GM23338 (cell line): ENCODE measurements at regions not wholly inside any gene's neighbourhood (a gene's known extent, or its start where the extent isn't known, plus 50 kb on each side); places are given as distances from the start of the nearest gene placed in this dataset.

Experiments
- ATAC-seq: fragments of 200-7000 bp; cut with Tn5 transposase; 3 replicates; pipeline ENCODE4 v1.9.1; 2020
- DNase-seq: peaks from one replicate; pipeline ENCODE4 v3.0.0-alpha.2; 2015; ENCODE audit warnings: low spot score
- H2AFZ ChIP-seq: fragments of 200-600 bp; sonication (generic); 2 replicates; pipeline ENCODE4 v1.8.0; 2016; ENCODE audit warnings: antibody characterized with exemption, mild to moderate bottlenecking, moderate library complexity
- H3F3A ChIP-seq: fragments of 200-600 bp; sonication (generic); replicated peaks from 2 replicates; pipeline ENCODE4 v1.8.0; 2017; ENCODE audit warnings: antibody characterized with exemption, mixed run types, low read depth
- H3K27ac ChIP-seq: fragments of 200-600 bp; sonication (generic); 2 replicates; pipeline ENCODE4 v1.6.1; 2016; ENCODE audit warnings: low read depth
- H3K27me3 ChIP-seq: fragments of 200-600 bp; sonication (generic); 2 replicates; pipeline ENCODE4 v1.8.0; 2016; ENCODE audit warnings: mild to moderate bottlenecking, mixed run types, moderate library complexity; ENCODE audit not compliant: insufficient read depth
- H3K36me3 ChIP-seq: fragments of 200-600 bp; sonication (generic); 2 replicates; pipeline ENCODE4 v1.8.0; 2016; ENCODE audit warnings: mild to moderate bottlenecking; ENCODE audit not compliant: insufficient read depth
- H3K4me1 ChIP-seq: fragments of 200-600 bp; sonication (generic); 2 replicates; pipeline ENCODE4 v1.8.0; 2016; ENCODE audit warnings: mild to moderate bottlenecking, moderate library complexity; ENCODE audit not compliant: insufficient read depth
- H3K4me2 ChIP-seq: fragments of 200-600 bp; sonication (generic); 2 replicates; pipeline ENCODE4 v1.7.1; 2017; ENCODE audit warnings: mixed run types
- H3K4me3 ChIP-seq: fragments of 200-600 bp; sonication (generic); 2 replicates; pipeline ENCODE4 v1.6.1; 2016; ENCODE audit warnings: mixed run types
- H3K79me2 ChIP-seq: fragments of 200-600 bp; sonication (generic); replicated peaks from 2 replicates; pipeline ENCODE4 v1.8.0; 2017; ENCODE audit warnings: mild to moderate bottlenecking; ENCODE audit not compliant: insufficient read depth
- H3K9me2 ChIP-seq: fragments of 200-600 bp; sonication (generic); 2 replicates; pipeline ENCODE4 v1.8.0; 2017; ENCODE audit not compliant: insufficient read depth
- H4K20me1 ChIP-seq: fragments of 200-600 bp; sonication (generic); replicated peaks from 2 replicates; pipeline ENCODE4 v1.8.0; 2017; ENCODE audit warnings: mild to moderate bottlenecking; ENCODE audit not compliant: insufficient read depth
- H3K27ac Mint-ChIP-seq: 2 replicates; pipeline ENCODE4 v1.8.0; 2020; ENCODE audit warnings: inconsistent platforms, mild to moderate bottlenecking, moderate library complexity, mixed read lengths
- H3K27me3 Mint-ChIP-seq: 3 replicates; pipeline ENCODE4 v1.8.0; 2022; ENCODE audit warnings: low read depth, mild to moderate bottlenecking, moderate library complexity, mixed read lengths, inconsistent platforms; ENCODE audit not compliant: insufficient read depth, poor library complexity
- H3K36me3 Mint-ChIP-seq: 3 replicates; pipeline ENCODE4 v1.8.0; 2021; ENCODE audit warnings: low read depth, mild to moderate bottlenecking, inconsistent platforms, moderate library complexity, mixed read lengths
- H3K4me1 Mint-ChIP-seq: 3 replicates; pipeline ENCODE4 v1.8.0; 2020; ENCODE audit warnings: mild to moderate bottlenecking, inconsistent platforms, mixed read lengths
- H3K4me3 Mint-ChIP-seq: 3 replicates; pipeline ENCODE4 v1.8.0; 2021; ENCODE audit warnings: moderate library complexity, mild to moderate bottlenecking, inconsistent platforms, mixed read lengths
- H3K9me3 Mint-ChIP-seq: 3 replicates; pipeline ENCODE4 v1.8.0; 2020; ENCODE audit warnings: moderate library complexity, mild to moderate bottlenecking, inconsistent platforms, mixed read lengths
- CREB1 ChIP-seq: fragments of 250-450 bp; sonication (Bioruptor Pico); IDR thresholded peaks from 2 replicates; pipeline ENCODE4 v1.5.0; 2020; ENCODE audit warnings: low read depth, mild to moderate bottlenecking, moderate library complexity
- CTCF ChIP-seq, 2 experiments: fragments of 200-600 bp in 1 of 2; sonication (generic) in 1 of 2; conservative IDR thresholded peaks; 2 replicates each; pipeline versions ENCODE4 v1.5.1 to v1.6.1; 2016 to 2017; ENCODE audit warnings: antibody characterized with exemption in 2 of 2, low read depth in 2 of 2, mild to moderate bottlenecking in 2 of 2, moderate library complexity in 1 of 2
- ETS1 ChIP-seq: IDR thresholded peaks from 2 replicates; pipeline ENCODE4 v1.6.1; 2016; ENCODE audit warnings: antibody characterized with exemption
- EZH2 ChIP-seq: fragments of 200-600 bp; sonication (generic); IDR thresholded peaks from one replicate; pipeline ENCODE4 v1.8.0; 2017; ENCODE audit warnings: antibody characterized with exemption, mild to moderate bottlenecking, low read depth; ENCODE audit not compliant: unreplicated experiment
- EZH2phosphoT487 ChIP-seq: fragments of 200-600 bp; sonication (generic); IDR thresholded peaks from one replicate; pipeline ENCODE4 v1.8.1; 2018; ENCODE audit warnings: antibody characterized with exemption; ENCODE audit not compliant: unreplicated experiment
- POLR2AphosphoS5 ChIP-seq: IDR thresholded peaks from 2 replicates; pipeline ENCODE4 v1.6.1; 2016; ENCODE audit warnings: antibody characterized with exemption, low read depth
- REST ChIP-seq: IDR thresholded peaks from one replicate; pipeline ENCODE4 v1.6.1; 2018; ENCODE audit warnings: antibody characterized with exemption; ENCODE audit not compliant: unreplicated experiment
- STAT1 ChIP-seq: IDR thresholded peaks from one replicate; pipeline ENCODE4 v1.6.1; 2016; ENCODE audit warnings: antibody characterized with exemption; ENCODE audit not compliant: unreplicated experiment
- ZNF114 ChIP-seq: fragments of 250-450 bp; sonication (Bioruptor Pico); IDR thresholded peaks from 2 replicates; pipeline ENCODE4 v1.5.0; 2020; ENCODE audit warnings: mild to moderate bottlenecking, moderate library complexity
- ZNF331 ChIP-seq: fragments of 250-450 bp; sonication (Bioruptor Pico); IDR thresholded peaks from 2 replicates; pipeline ENCODE4 v1.5.0; 2020; ENCODE audit warnings: low read depth, mild to moderate bottlenecking, moderate library complexity
- ZNF462 ChIP-seq: fragments of 250-450 bp; sonication (Bioruptor Pico); IDR thresholded peaks from 2 replicates; pipeline ENCODE4 v1.5.0; 2020; ENCODE audit warnings: mild to moderate bottlenecking, moderate library complexity

- TF ChIP-seq ETS1 (no peak), EZH2phosphoT487 (no peak), ZNF114 (CRISPR knock-in tag) (no peak), EZH2 (no peak)
These were observed 266.5 kb downstream of the TSN start (continued) for GRCh38 chr2:122021941-122022340.

GRCh38 chr2:122022531-122022930 is 267.1 kb downstream of the TSN start:
- DNase-seq (no peak), ATAC-seq (no peak)
- Mint-ChIP-seq H3K27me3 (peaks cover 6% of the 10 kb centered on the region), H3K36me3 (no peaks in the 10 kb centered on the region), H3K4me1 (peaks cover 21% of the 10 kb centered on the region), H3K27ac (no peak overlapping the region), H3K9me3 (no peaks in the 10 kb centered on the region; the same call in 1 of the 3 replicates), H3K4me3 (no peak overlapping the region)
- Histone ChIP-seq H4K20me1 (no peaks in the 10 kb centered on the region), H3K27me3 (no peaks in the 10 kb centered on the region), H3K27ac (no peak overlapping the region), H3K4me2 (no peak overlapping the region), H3K36me3 (no peaks in the 10 kb centered on the region), H3K4me1 (0 out of 2 replicates have a peak, but pooled peaks cover 4% of the 10 kb centered on the region), H2AFZ (no peak overlapping the region), H3F3A (no peaks in the 10 kb centered on the region), H3K4me3 (no peak overlapping the region), H3K9me2 (peaks cover 7% of the 10 kb centered on the region; the same call in 1 of the 2 replicates), H3K79me2 (no peaks in the 10 kb centered on the region)
- TF ChIP-seq STAT1: no peak
- no peak for TF ChIP-seq CREB1 (CRISPR knock-in tag)
- TF ChIP-seq REST: no peak
- no peak for TF ChIP-seq ZNF114 (CRISPR knock-in tag)
- no peak for TF ChIP-seq ZNF462 (CRISPR knock-in tag)
- TF ChIP-seq ZNF331: no peak
- no peak for TF ChIP-seq CTCF (conservative IDR thresholded peaks at IDR 0.05; ENCODE audit: low read depth in 2 of 2)
- no peak for TF ChIP-seq EZH2
- TF ChIP-seq ETS1: no peak
- no peak for TF ChIP-seq POLR2AphosphoS5
